K562 (cell line): ENCODE measurements at regions not wholly inside any gene's neighbourhood (a gene's known extent, or its start where the extent isn't known, plus 50 kb on each side); places are given as distances from the start of the nearest gene placed in this dataset.

Experiments used
- C11orf30 ChIP-seq: fragments of 450-650 bp; IDR thresholded peaks from 2 replicates; pipeline ENCODE4 v1.6.1; 2016; ENCODE audit warnings: low read depth, mild to moderate bottlenecking
- CUX1 ChIP-seq: fragments of 200-800 bp; sonication (Bioruptor generic); IDR thresholded peaks from 2 replicates; pipeline ENCODE4 v1.6.1; 2016; ENCODE audit warnings: missing genetic modification characterization, missing compliant biosample characterization
- FOS ChIP-seq: IDR thresholded peaks from 3 replicates; pipeline ENCODE4 v1.6.1; 2011; ENCODE audit not compliant: insufficient read length; ENCODE audit errors: extremely low read depth
- GMEB1 ChIP-seq: fragments of 250-450 bp; sonication (Bioruptor Pico); IDR thresholded peaks from 2 replicates; pipeline ENCODE4 v1.4.0; 2020; ENCODE audit warnings: mild to moderate bottlenecking
- HMGN3 ChIP-seq: IDR thresholded peaks from 2 replicates; pipeline ENCODE4 v1.6.1; 2011; ENCODE audit warnings: borderline replicate concordance, low read depth, mild to moderate bottlenecking, mixed read lengths, low read length; ENCODE audit not compliant: insufficient read length; ENCODE audit errors: extremely low read depth
- HNRNPK ChIP-seq: fragments of 200-400 bp; formaldehyde crosslinking; IDR thresholded peaks from one replicate; pipeline ENCODE4 v1.6.1; 2018; ENCODE audit warnings: mild to moderate bottlenecking, low read depth, low read length; ENCODE audit not compliant: poor library complexity, severe bottlenecking
- KDM2B ChIP-seq: fragments of 250-450 bp; sonication (Bioruptor Pico); IDR thresholded peaks from 2 replicates; pipeline ENCODE4 v1.8.0; 2021; ENCODE audit warnings: mild to moderate bottlenecking, moderate library complexity
- KLF13 ChIP-seq: fragments of 450-650 bp; IDR thresholded peaks from 2 replicates; pipeline ENCODE4 v1.6.1; 2016; ENCODE audit warnings: missing genetic modification characterization, low read depth, mild to moderate bottlenecking, missing compliant biosample characterization, moderate library complexity, borderline replicate concordance
- LCOR ChIP-seq: sonication (generic); formaldehyde crosslinking; IDR thresholded peaks from 2 replicates; pipeline ENCODE4 v1.8.0; 2022; ENCODE audit warnings: mild to moderate bottlenecking, missing genetic modification reagents
- MBD2 ChIP-seq: sonication (generic); IDR thresholded peaks from 2 replicates; pipeline ENCODE4 v1.6.1; 2016; ENCODE audit warnings: low read depth, borderline replicate concordance
- MTA3 ChIP-seq: fragments of 450-650 bp; formaldehyde crosslinking; IDR thresholded peaks from 2 replicates; pipeline ENCODE4 v1.6.1; 2017; ENCODE audit warnings: mild to moderate bottlenecking, borderline replicate concordance
- POLR3G ChIP-seq: IDR thresholded peaks from 2 replicates; pipeline ENCODE4 v1.6.1; 2011; ENCODE audit not compliant: insufficient read length, insufficient replicate concordance; ENCODE audit errors: extremely low read depth
- PREB ChIP-seq: sonication (generic); formaldehyde crosslinking; IDR thresholded peaks from 2 replicates; pipeline ENCODE4 v1.8.1; 2023; ENCODE audit warnings: mild to moderate bottlenecking, missing genetic modification reagents
- RFX7 ChIP-seq: fragments of 250-450 bp; sonication (Bioruptor Pico); IDR thresholded peaks from 2 replicates; pipeline ENCODE4 v1.5.1; 2021; ENCODE audit warnings: mild to moderate bottlenecking
- SIX5 ChIP-seq, 2 experiments: IDR thresholded peaks; 2 replicates each; pipeline ENCODE4 v1.6.1; 2011; ENCODE audit warnings: low read length in 2 of 2, borderline replicate concordance in 1 of 2, low read depth in 1 of 2, mild to moderate bottlenecking in 1 of 2, moderate library complexity in 1 of 2; ENCODE audit not compliant: insufficient read depth in 1 of 2
- SMAD2 ChIP-seq: fragments of 150-350 bp; IDR thresholded peaks from 2 replicates; pipeline ENCODE4 v1.6.1; 2014; ENCODE audit warnings: low read depth, mild to moderate bottlenecking, low read length
- TBL1XR1 ChIP-seq, 2 experiments: IDR thresholded peaks; 2 replicates each; pipeline ENCODE4 v1.6.1; 2012; ENCODE audit warnings: improper control_type of control experiment in 2 of 2, low read length in 2 of 2, mild to moderate bottlenecking in 1 of 2
- ZNF134 ChIP-seq: fragments of 250-450 bp; sonication (Bioruptor Pico); conservative IDR thresholded peaks from 2 replicates; pipeline ENCODE4 v1.4.0; 2020
- ZNF316 ChIP-seq: fragments of 450-650 bp; IDR thresholded peaks from 2 replicates; pipeline ENCODE4 v1.6.1; 2016
- TF ChIP-seq, protein P1 (sequence below): fragments of 450-650 bp; formaldehyde crosslinking; IDR thresholded peaks from 2 replicates; pipeline ENCODE4 v1.4.0; 2020; ENCODE audit warnings: mild to moderate bottlenecking, moderate library complexity

- TF ChIP-seq ZNF134 (no peak), TBL1XR1 (IDR thresholded peaks at IDR 0.05; ENCODE audit: low read length in 2 of 2) (no peak), PREB (no peak), RFX7 (CRISPR knock-in tag) (no peak), LCOR (CRISPR knock-in tag) (no peak), HNRNPK (no peak), HMGN3 (no peak), MBD2 (no peak), FOS (no peak), SMAD2 (no peak), KDM2B (CRISPR knock-in tag) (no peak), GMEB1 (CRISPR knock-in tag) (no peak), C11orf30 (peak; percentile 61), CUX1 (no peak), SIX5 (IDR thresholded peaks at IDR 0.05; ENCODE audit: borderline replicate concordance in 1 of 2, insufficient read depth in 1 of 2, low read depth in 1 of 2, low read length in 2 of 2) (no peak), POLR3G (no peak), KLF13 (tag) (no peak), MTA3 (no peak), ZNF316 (peak; percentile 68)
- TF ChIP-seq, protein P1, sequence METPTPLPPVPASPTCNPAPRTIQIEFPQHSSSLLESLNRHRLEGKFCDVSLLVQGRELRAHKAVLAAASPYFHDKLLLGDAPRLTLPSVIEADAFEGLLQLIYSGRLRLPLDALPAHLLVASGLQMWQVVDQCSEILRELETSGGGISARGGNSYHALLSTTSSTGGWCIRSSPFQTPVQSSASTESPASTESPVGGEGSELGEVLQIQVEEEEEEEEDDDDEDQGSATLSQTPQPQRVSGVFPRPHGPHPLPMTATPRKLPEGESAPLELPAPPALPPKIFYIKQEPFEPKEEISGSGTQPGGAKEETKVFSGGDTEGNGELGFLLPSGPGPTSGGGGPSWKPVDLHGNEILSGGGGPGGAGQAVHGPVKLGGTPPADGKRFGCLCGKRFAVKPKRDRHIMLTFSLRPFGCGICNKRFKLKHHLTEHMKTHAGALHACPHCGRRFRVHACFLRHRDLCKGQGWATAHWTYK (CRISPR knock-in tag) = no peak
Measured at GRCh38 chr14:51328064-51328771, 88.2 kb downstream of the TMX1 start (continued).
